Neuronal stem cell (in vitro differentiated cells): ENCODE measurements at regions not wholly inside any gene's neighbourhood (a gene's known extent, or its start where the extent isn't known, plus 50 kb on each side); places are given as distances from the start of the nearest gene placed in this dataset.

ENCODE experiments used
- DNase-seq: peaks from one replicate; pipeline ENCODE4 v3.0.0-alpha.2; 2013; ENCODE audit warnings: low spot score
- H2AFZ ChIP-seq: one replicate; pipeline ENCODE4 v1.6.1; 2013; ENCODE audit warnings: mild to moderate bottlenecking, low read length, inconsistent platforms
- H2AK5ac ChIP-seq: 2 replicates; pipeline ENCODE4 v1.6.1; 2013; ENCODE audit warnings: low read depth, mild to moderate bottlenecking, inconsistent platforms, low read length, moderate library complexity, mixed read lengths
- H2BK120ac ChIP-seq: 2 replicates; pipeline ENCODE4 v1.6.1; 2013; ENCODE audit warnings: low read depth, mild to moderate bottlenecking, inconsistent platforms, low read length, moderate library complexity, mixed read lengths
- H2BK12ac ChIP-seq: one replicate; pipeline ENCODE4 v1.6.1; 2013; ENCODE audit warnings: low read length, inconsistent platforms
- H2BK15ac ChIP-seq: 2 replicates; pipeline ENCODE4 v1.6.1; 2013; ENCODE audit warnings: mild to moderate bottlenecking, low read length, inconsistent platforms, mixed read lengths
- H2BK5ac ChIP-seq: one replicate; pipeline ENCODE4 v1.6.1; 2013; ENCODE audit warnings: inconsistent platforms, mild to moderate bottlenecking, low read length, moderate library complexity
- H3K14ac ChIP-seq: one replicate; pipeline ENCODE4 v1.6.1; 2013; ENCODE audit warnings: low read length, inconsistent platforms
- H3K18ac ChIP-seq: 2 replicates; pipeline ENCODE4 v1.6.1; 2013; ENCODE audit warnings: low read length, inconsistent platforms
- H3K23ac ChIP-seq: 2 replicates; pipeline ENCODE4 v1.6.1; 2013; ENCODE audit warnings: low read depth, mild to moderate bottlenecking, mixed read lengths, low read length, inconsistent platforms; ENCODE audit not compliant: poor library complexity
- H3K27ac ChIP-seq: replicated peaks from 3 replicates; pipeline ENCODE4 v1.5.1; 2013; ENCODE audit warnings: low read length, inconsistent platforms
- H3K27me3 ChIP-seq, 3 experiments: 2 replicates each; pipeline ENCODE4 v1.6.1; 2013; ENCODE audit warnings: low read length in 3 of 3, mild to moderate bottlenecking in 2 of 3, inconsistent platforms in 1 of 3, low read depth in 1 of 3, mixed read lengths in 1 of 3, moderate library complexity in 1 of 3; ENCODE audit not compliant: control insufficient read depth in 3 of 3, insufficient read depth in 3 of 3
- H3K36me3 ChIP-seq, 2 donors: replicated peaks in 1 of 2; 2 replicates each; pipeline ENCODE4 v1.6.1; 2013; ENCODE audit warnings: low read length in 2 of 2; ENCODE audit not compliant: control insufficient read depth in 2 of 2, insufficient read depth in 2 of 2
- H3K4ac ChIP-seq: 2 replicates; pipeline ENCODE4 v1.6.1; 2013; ENCODE audit warnings: inconsistent platforms, mild to moderate bottlenecking, low read length, moderate library complexity
- H3K4me1 ChIP-seq, 2 donors: 1 replicate in 1 of 2; 2 replicates in 1 of 2; pipeline ENCODE4 v1.6.1; 2013; ENCODE audit warnings: low read length in 2 of 2, low read depth in 1 of 2; ENCODE audit not compliant: control insufficient read depth in 2 of 2, insufficient read depth in 1 of 2
- H3K4me2 ChIP-seq: one replicate; pipeline ENCODE4 v1.6.1; 2013; ENCODE audit warnings: mild to moderate bottlenecking, low read length, inconsistent platforms; ENCODE audit not compliant: insufficient read depth, poor library complexity, severe bottlenecking
- H3K4me3 ChIP-seq, 2 donors: 2 replicates each; pipeline ENCODE4 v1.5.1; 2013; ENCODE audit warnings: low read length in 2 of 2, mild to moderate bottlenecking in 2 of 2, inconsistent platforms in 1 of 2, moderate library complexity in 1 of 2
- H3K79me1 ChIP-seq: one replicate; pipeline ENCODE4 v1.6.1; 2013; ENCODE audit warnings: low read depth, mild to moderate bottlenecking, inconsistent platforms, low read length, moderate library complexity
- H3K9ac ChIP-seq: one replicate; pipeline ENCODE4 v1.6.1; 2013; ENCODE audit warnings: mild to moderate bottlenecking, low read depth, low read length, inconsistent platforms; ENCODE audit not compliant: poor library complexity
- H3K9me3 ChIP-seq, 2 donors: replicated peaks in 1 of 2; 2 replicates each; pipeline versions ENCODE3 to v1.6.1; 2013; ENCODE audit warnings: low read length in 2 of 2, mild to moderate bottlenecking in 2 of 2, inconsistent platforms in 1 of 2, low read depth in 1 of 2, mixed read lengths in 1 of 2, moderate library complexity in 1 of 2; ENCODE audit not compliant: control insufficient read depth in 2 of 2, insufficient read depth in 1 of 2
- H4K8ac ChIP-seq: one replicate; pipeline ENCODE4 v1.6.1; 2013; ENCODE audit warnings: low read depth, mild to moderate bottlenecking, inconsistent platforms, low read length, moderate library complexity
- H4K91ac ChIP-seq: one replicate; pipeline ENCODE4 v1.6.1; 2013; ENCODE audit warnings: low read length, low read depth, mild to moderate bottlenecking, inconsistent platforms; ENCODE audit not compliant: poor library complexity
- WGBS, 2 donors: extraction: QIAGEN DNeasy Blood & Tissue Kit; methylation state at CpG; one replicate each; pipeline ENCODE4 v1.1.7; 2013; ENCODE audit warnings: missing lambda C conversion rate in 2 of 2, mixed read lengths in 1 of 2; ENCODE audit not compliant: insufficient read length in 2 of 2, insufficient replicate concordance in 1 of 2; ENCODE audit errors: extremely low coverage in 2 of 2; 5-methylcytosine and 5-hydroxymethylcytosine counted together

DNA sequence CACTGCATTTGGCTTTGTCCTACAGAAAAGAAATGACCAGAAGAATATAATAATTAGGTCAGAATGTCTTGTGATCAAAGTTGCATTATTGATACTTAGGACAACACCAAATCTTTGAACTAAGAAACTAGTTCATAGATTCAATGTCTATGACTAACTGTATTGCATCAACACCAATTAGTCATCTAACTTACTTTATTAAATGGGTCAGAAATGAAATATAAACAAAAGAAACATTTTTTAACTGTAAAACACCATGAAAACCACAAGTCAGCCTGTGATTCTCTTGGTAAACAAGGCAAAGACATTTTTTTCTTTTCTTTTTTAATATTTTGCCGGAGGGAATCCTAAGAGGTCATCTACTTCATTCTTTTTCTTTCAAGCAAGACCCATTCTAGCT lies 114.1 kb upstream of the HDDC2 start:
- DNase-seq, result no peak
- Histone ChIP-seq H4K91ac (no peak overlapping the region), H3K9ac (no peak overlapping the region), H2BK12ac (no peak overlapping the region), H3K4me1 (no peaks in the 10 kb centered on the region), H3K4ac (no peak overlapping the region), H3K4me3 (no peak overlapping the region), H3K9me3 (no peaks in the 10 kb centered on the region), H2AFZ (no peak overlapping the region), H3K18ac (no peak overlapping the region), H2BK5ac (no peak overlapping the region), H3K4me2 (no peak overlapping the region), H2AK5ac (no peak overlapping the region), H3K14ac (no peak overlapping the region), H2BK15ac (no peak overlapping the region), H2BK120ac (no peak overlapping the region), H3K36me3 (no peaks in the 10 kb centered on the region), H3K23ac (no peak overlapping the region), H3K79me1 (no peaks in the 10 kb centered on the region), H3K27me3 (peaks cover 0 to 4% (median 0%) of the 10 kb centered on the region in 3 experiments), H4K8ac (no peak overlapping the region), H3K27ac (no peak overlapping the region)
- no CpG with 5 or more reads among the region's 1 CpG for WGBS, 2 donors

DNA sequence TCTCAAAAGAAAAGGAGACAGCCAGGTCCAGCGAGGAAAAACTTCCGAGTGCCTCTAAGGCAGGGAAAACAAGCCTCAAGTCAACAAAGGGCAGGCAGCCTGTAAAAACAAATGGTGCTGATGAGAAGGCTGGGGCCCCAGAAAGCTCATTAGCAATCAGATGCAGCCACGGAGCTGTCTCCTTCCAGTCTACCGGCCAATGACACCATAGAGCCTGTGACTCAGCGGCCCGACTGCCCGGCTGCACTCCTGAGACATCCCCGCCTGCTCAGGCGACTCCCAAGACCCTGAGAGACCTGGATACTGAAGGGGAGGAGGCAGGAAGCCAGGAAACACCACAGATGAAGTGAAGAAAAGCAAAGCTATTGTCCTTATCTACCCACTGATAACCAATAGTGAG lies 120.1 kb upstream of the HDDC2 start:
- H3K4ac ChIP-seq, result no peak overlapping the region
- no peak overlapping the region for H3K14ac ChIP-seq
- H4K8ac ChIP-seq, result no peak overlapping the region
- no peak overlapping the region for H3K4me3 ChIP-seq
- H3K79me1 ChIP-seq, result no peaks in the 10 kb centered on the region
- H3K27me3 ChIP-seq, result peaks cover 0 to 25% (median 0%) of the 10 kb centered on the region in 3 experiments
- H3K18ac ChIP-seq, result no peak overlapping the region
- no peak overlapping the region for H3K27ac ChIP-seq
- H2AK5ac ChIP-seq, result no peak overlapping the region
- H3K9ac ChIP-seq, result no peak overlapping the region
- H2BK120ac ChIP-seq, result no peak overlapping the region
- no CpG with 5 or more reads among the region's 9 CpGs for WGBS, 2 donors
- H3K4me2 ChIP-seq, result peak overlapping the region; percentile 32
- H3K9me3 ChIP-seq, result no peaks in the 10 kb centered on the region
- no peak overlapping the region for H2BK12ac ChIP-seq
- no peak overlapping the region for H2BK5ac ChIP-seq
- H4K91ac ChIP-seq, result no peak overlapping the region
- no peak overlapping the region for H2BK15ac ChIP-seq
- peak overlapping the region; percentile 62 for H2AFZ ChIP-seq
- peak; percentile 47 for DNase-seq
- H3K23ac ChIP-seq, result no peak overlapping the region
- no peaks in the 10 kb centered on the region for H3K36me3 ChIP-seq
- peaks cover 0 to 4% of the 10 kb centered on the region in 2 donors for H3K4me1 ChIP-seq

DNA sequence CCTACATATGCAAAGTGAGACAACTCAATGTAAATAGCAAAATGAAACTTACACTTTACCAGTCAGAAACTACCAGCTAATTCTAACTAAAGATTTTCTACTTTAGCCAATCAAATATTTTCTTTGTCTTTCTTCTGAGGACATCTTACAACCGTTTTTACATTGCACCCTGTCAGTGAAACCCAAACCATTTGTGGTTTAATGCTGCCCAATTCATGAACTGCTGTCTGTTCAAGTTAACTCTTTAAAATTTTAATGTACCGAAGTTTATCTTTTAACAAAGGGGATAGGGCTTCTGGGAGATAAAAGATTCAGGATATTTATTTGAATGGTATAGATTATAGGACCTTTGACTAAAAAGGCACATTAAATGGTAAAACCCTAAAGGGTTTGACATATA lies 121.3 kb upstream of the HDDC2 start:
- H4K8ac ChIP-seq, result no peak overlapping the region
- no peaks in the 10 kb centered on the region for H3K9me3 ChIP-seq
- no peak overlapping the region for H4K91ac ChIP-seq
- H3K14ac ChIP-seq, result no peak overlapping the region
- no peak overlapping the region for H3K4me3 ChIP-seq
- WGBS, 2 donors, result no CpG with 5 or more reads among the region's 2 CpGs
- H3K4me2 ChIP-seq, result no peak overlapping the region
- no peak overlapping the region for H3K18ac ChIP-seq
- no peak overlapping the region for H3K23ac ChIP-seq
- H3K36me3 ChIP-seq, result no peaks in the 10 kb centered on the region
- no peak overlapping the region for H2AFZ ChIP-seq
- no peaks in the 10 kb centered on the region for H3K79me1 ChIP-seq
- H3K4ac ChIP-seq, result no peak overlapping the region
- peaks cover 0 to 4% of the 10 kb centered on the region in 2 donors for H3K4me1 ChIP-seq
- H2BK120ac ChIP-seq, result no peak overlapping the region
- no peak overlapping the region for H2BK12ac ChIP-seq
- H3K9ac ChIP-seq, result no peak overlapping the region
- DNase-seq, result no peak
- H3K27me3 ChIP-seq, result peaks cover 0 to 25% (median 0%) of the 10 kb centered on the region in 3 experiments
- H2AK5ac ChIP-seq, result no peak overlapping the region
- H3K27ac ChIP-seq, result no peak overlapping the region
- H2BK15ac ChIP-seq, result no peak overlapping the region
- H2BK5ac ChIP-seq, result no peak overlapping the region

DNA sequence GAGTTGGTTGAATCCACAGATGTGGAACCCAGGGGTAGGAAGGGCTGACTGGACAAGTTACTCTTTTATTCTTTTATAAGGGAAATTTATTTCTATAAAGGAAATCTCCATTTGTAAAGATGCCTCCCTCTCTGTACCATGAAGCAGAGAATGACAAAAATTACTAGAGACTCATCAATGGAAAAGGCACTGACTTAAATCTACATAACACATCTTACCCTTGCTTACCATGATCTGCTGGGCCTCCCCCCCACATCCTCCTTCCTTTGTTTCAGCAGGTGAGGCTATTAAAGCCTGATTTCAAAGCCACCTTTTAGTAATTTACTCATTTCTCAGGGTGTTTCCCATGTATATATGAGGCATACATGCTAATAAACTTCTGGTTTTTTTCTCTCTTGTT lies 130.2 kb upstream of the HDDC2 start:
- Histone ChIP-seq H2BK15ac (no peak overlapping the region), H3K36me3 (no peaks in the 10 kb centered on the region), H2AFZ (no peak overlapping the region), H3K79me1 (no peaks in the 10 kb centered on the region), H3K4me3 (no peak overlapping the region), H4K91ac (no peak overlapping the region), H3K23ac (no peak overlapping the region), H3K27ac (no peak overlapping the region), H3K4me1 (no peaks in the 10 kb centered on the region), H2BK12ac (no peak overlapping the region), H3K9me3 (peaks cover 0 to 2% of the 10 kb centered on the region in 2 donors), H2AK5ac (no peak overlapping the region), H2BK120ac (no peak overlapping the region), H2BK5ac (no peak overlapping the region), H4K8ac (no peak overlapping the region), H3K18ac (no peak overlapping the region), H3K4me2 (no peak overlapping the region), H3K27me3 (peaks cover 0 to 1% (median 0%) of the 10 kb centered on the region in 3 experiments), H3K14ac (no peak overlapping the region), H3K9ac (no peak overlapping the region), H3K4ac (no peak overlapping the region)
- no peak for DNase-seq
